ENCODE measurements at regions not wholly inside any gene's neighbourhood (a gene's known extent, or its start where the extent isn't known, plus 50 kb on each side); places are given as distances from the start of the nearest gene placed in this dataset.

GRCh38 chr2:79272616-79273015 is 113.1 kb upstream of the REG3A start:
- H3K36me3 Mint-ChIP-seq, result no peaks in the 10 kb centered on the region
- peaks cover 8% of the 10 kb centered on the region for H3K9me3 Mint-ChIP-seq
- no peak overlapping the region for H3K4me3 Mint-ChIP-seq
- no peak overlapping the region for H3K27ac Mint-ChIP-seq
- H3K27me3 Mint-ChIP-seq, result no peaks in the 10 kb centered on the region
- no peaks in the 10 kb centered on the region for H3K4me1 Mint-ChIP-seq
- no peak for DNase-seq
- CTCF ChIA-PET, result no interaction called here

- no peak overlapping the region for H3K27ac Mint-ChIP-seq
- no peak for DNase-seq
- H3K4me3 Mint-ChIP-seq, result no peak overlapping the region
- no peaks in the 10 kb centered on the region for H3K4me1 Mint-ChIP-seq
- CTCF ChIA-PET, result no interaction called here
- no peaks in the 10 kb centered on the region for H3K27me3 Mint-ChIP-seq
- H3K9me3 Mint-ChIP-seq, result peaks cover 10% of the 10 kb centered on the region
- H3K36me3 Mint-ChIP-seq, result no peaks in the 10 kb centered on the region
Observed at GRCh38 chr2:79271456-79271855, 111.9 kb upstream of the REG3A start.

GRCh38 chr2:79260848-79261247 is 101.3 kb upstream of the REG3A start:
- H3K4me1 Mint-ChIP-seq, result no peaks in the 10 kb centered on the region
- H3K36me3 Mint-ChIP-seq, result no peaks in the 10 kb centered on the region
- no peaks in the 10 kb centered on the region for H3K27me3 Mint-ChIP-seq
- DNase-seq, result no peak
- peaks cover 8% of the 10 kb centered on the region for H3K9me3 Mint-ChIP-seq
- no peak overlapping the region for H3K4me3 Mint-ChIP-seq
- no peak overlapping the region for H3K27ac Mint-ChIP-seq
- CTCF ChIA-PET, result no interaction called here

GRCh38 chr2:79259959-79260358 is 100.4 kb upstream of the REG3A start:
- Mint-ChIP-seq H3K27ac (no peak overlapping the region), H3K4me1 (no peaks in the 10 kb centered on the region), H3K27me3 (no peaks in the 10 kb centered on the region), H3K4me3 (no peak overlapping the region), H3K36me3 (no peaks in the 10 kb centered on the region), H3K9me3 (peaks cover 8% of the 10 kb centered on the region)
- DNase-seq, result no peak
- CTCF ChIA-PET, result no interaction called here

GRCh38 chr2:79259296-79259695 is 99.7 kb upstream of the REG3A start:
- Mint-ChIP-seq H3K27ac (no peak overlapping the region), H3K9me3 (peaks cover 8% of the 10 kb centered on the region), H3K36me3 (no peaks in the 10 kb centered on the region), H3K4me3 (no peak overlapping the region), H3K4me1 (no peaks in the 10 kb centered on the region), H3K27me3 (no peaks in the 10 kb centered on the region)
- DNase-seq, result no peak
- CTCF ChIA-PET, result no interaction called here

- no peak for DNase-seq
- Mint-ChIP-seq H3K27ac (no peak overlapping the region), H3K4me3 (no peak overlapping the region), H3K27me3 (no peaks in the 10 kb centered on the region), H3K9me3 (no peaks in the 10 kb centered on the region), H3K36me3 (no peaks in the 10 kb centered on the region), H3K4me1 (no peaks in the 10 kb centered on the region)
- CTCF ChIA-PET, result no interaction called here
Observed at GRCh38 chr2:79253243-79253774, 93.8 kb upstream of the REG3A start.

GRCh38 chr2:79250656-79251055 is 91.1 kb upstream of the REG3A start:
- H3K36me3 Mint-ChIP-seq, result no peaks in the 10 kb centered on the region
- no peak for DNase-seq
- no peaks in the 10 kb centered on the region for H3K27me3 Mint-ChIP-seq
- CTCF ChIA-PET, result no interaction called here
- no peak overlapping the region for H3K4me3 Mint-ChIP-seq
- no peaks in the 10 kb centered on the region for H3K4me1 Mint-ChIP-seq
- H3K27ac Mint-ChIP-seq, result no peak overlapping the region
- H3K9me3 Mint-ChIP-seq, result no peaks in the 10 kb centered on the region

GRCh38 chr2:79248776-79249175 is 89.2 kb upstream of the REG3A start:
- Mint-ChIP-seq H3K4me1 (no peaks in the 10 kb centered on the region), H3K9me3 (no peaks in the 10 kb centered on the region), H3K36me3 (no peaks in the 10 kb centered on the region), H3K27me3 (no peaks in the 10 kb centered on the region), H3K27ac (no peak overlapping the region), H3K4me3 (no peak overlapping the region)
- DNase-seq, result no peak
- CTCF ChIA-PET, result no interaction called here

- H3K36me3 Mint-ChIP-seq, result no peaks in the 10 kb centered on the region
- H3K27me3 Mint-ChIP-seq, result no peaks in the 10 kb centered on the region
- H3K9me3 Mint-ChIP-seq, result peaks cover 2% of the 10 kb centered on the region
- CTCF ChIA-PET, result no interaction called here
- no peaks in the 10 kb centered on the region for H3K4me1 Mint-ChIP-seq
- no peak for DNase-seq
- no peak overlapping the region for H3K4me3 Mint-ChIP-seq
- no peak overlapping the region for H3K27ac Mint-ChIP-seq
Observed at GRCh38 chr2:79235135-79235534, 75.6 kb upstream of the REG3A start.

- Mint-ChIP-seq H3K27ac (no peak overlapping the region), H3K36me3 (no peaks in the 10 kb centered on the region), H3K4me3 (no peak overlapping the region), H3K27me3 (no peaks in the 10 kb centered on the region), H3K9me3 (no peaks in the 10 kb centered on the region), H3K4me1 (no peaks in the 10 kb centered on the region)
- CTCF ChIA-PET, result no interaction called here
- no peak for DNase-seq
Observed at GRCh38 chr2:79223539-79223938, 64.0 kb upstream of the REG3A start.

- Mint-ChIP-seq H3K36me3 (no peaks in the 10 kb centered on the region), H3K27me3 (no peaks in the 10 kb centered on the region), H3K4me3 (no peak overlapping the region), H3K27ac (no peak overlapping the region), H3K9me3 (no peaks in the 10 kb centered on the region), H3K4me1 (no peaks in the 10 kb centered on the region)
- DNase-seq, result peak; percentile 33
- CTCF ChIA-PET, result no interaction called here
Observed at GRCh38 chr2:79219383-79219988, 59.9 kb upstream of the REG3A start.

GRCh38 chr2:79210274-79210917 is 50.8 kb upstream of the REG3A start:
- H3K9me3 Mint-ChIP-seq, result peaks cover 2% of the 10 kb centered on the region
- CTCF ChIA-PET, result no interaction called here

More at GRCh38 chr2:79210274-79210917, 50.8 kb upstream of the REG3A start:
- no peak overlapping the region for H3K4me3 Mint-ChIP-seq
- no peaks in the 10 kb centered on the region for H3K36me3 Mint-ChIP-seq
- no peaks in the 10 kb centered on the region for H3K27me3 Mint-ChIP-seq
- no peak overlapping the region for H3K27ac Mint-ChIP-seq
- no peak for DNase-seq
- no peaks in the 10 kb centered on the region for H3K4me1 Mint-ChIP-seq

Data from activated naive CD4-positive, alpha-beta T cell treated with anti-CD3 and anti-CD28 coated beads, Interleukin-2, amount 10 ng/mL, durations not matched to agents 7 days and 5 days (primary cell).